Upper lobe of left lung (tissue), 4 donors: ENCODE measurements at regions not wholly inside any gene's neighbourhood (a gene's known extent, or its start where the extent isn't known, plus 50 kb on each side); places are given as distances from the start of the nearest gene placed in this dataset.

ENCODE experiments used
- CTCF ChIP-seq, 6 experiments: fragments of 450-650 bp in 4 of 6; fragments of 200-600 bp in 2 of 6; sonication (generic) in 2 of 6; IDR thresholded peaks; one replicate each; pipeline ENCODE4 v1.5.1; 2016 to 2019; ENCODE audit warnings: antibody characterized with exemption in 6 of 6
- POLR2A ChIP-seq, 4 donors: fragments of 450-650 bp; IDR thresholded peaks; one replicate each; pipeline ENCODE4 v1.5.1; 2016 to 2017; ENCODE audit warnings: antibody characterized with exemption in 4 of 4, mild to moderate bottlenecking in 2 of 4

- TF ChIP-seq CTCF (IDR thresholded peaks at IDR 0.05): no peak
- TF ChIP-seq POLR2A (IDR thresholded peaks at IDR 0.05): no peak
Measured at GRCh38 chrX:23494741-23495140, 160.1 kb downstream of the PTCHD1 start.
